ENCODE measurements at regions not wholly inside any gene's neighbourhood (a gene's known extent, or its start where the extent isn't known, plus 50 kb on each side); places are given as distances from the start of the nearest gene placed in this dataset.

GRCh38 chrX:134173541-134174272, 63.3 kb upstream of the CCDC160 start:
- TF ChIP-seq, protein P1, sequence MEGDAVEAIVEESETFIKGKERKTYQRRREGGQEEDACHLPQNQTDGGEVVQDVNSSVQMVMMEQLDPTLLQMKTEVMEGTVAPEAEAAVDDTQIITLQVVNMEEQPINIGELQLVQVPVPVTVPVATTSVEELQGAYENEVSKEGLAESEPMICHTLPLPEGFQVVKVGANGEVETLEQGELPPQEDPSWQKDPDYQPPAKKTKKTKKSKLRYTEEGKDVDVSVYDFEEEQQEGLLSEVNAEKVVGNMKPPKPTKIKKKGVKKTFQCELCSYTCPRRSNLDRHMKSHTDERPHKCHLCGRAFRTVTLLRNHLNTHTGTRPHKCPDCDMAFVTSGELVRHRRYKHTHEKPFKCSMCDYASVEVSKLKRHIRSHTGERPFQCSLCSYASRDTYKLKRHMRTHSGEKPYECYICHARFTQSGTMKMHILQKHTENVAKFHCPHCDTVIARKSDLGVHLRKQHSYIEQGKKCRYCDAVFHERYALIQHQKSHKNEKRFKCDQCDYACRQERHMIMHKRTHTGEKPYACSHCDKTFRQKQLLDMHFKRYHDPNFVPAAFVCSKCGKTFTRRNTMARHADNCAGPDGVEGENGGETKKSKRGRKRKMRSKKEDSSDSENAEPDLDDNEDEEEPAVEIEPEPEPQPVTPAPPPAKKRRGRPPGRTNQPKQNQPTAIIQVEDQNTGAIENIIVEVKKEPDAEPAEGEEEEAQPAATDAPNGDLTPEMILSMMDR (conservative IDR thresholded peaks at IDR 0.05), result no peak
- no peak for TF ChIP-seq ZFX (IDR thresholded peaks at IDR 0.05)

Measured in C4-2B (cell line).